GM18861 (cell line): ENCODE measurements at regions not wholly inside any gene's neighbourhood (a gene's known extent, or its start where the extent isn't known, plus 50 kb on each side); places are given as distances from the start of the nearest gene placed in this dataset.

ENCODE experiments used
- ATAC-seq: cut with Tn5 transposase; IDR thresholded peaks from one replicate; pipeline ENCODE4 v1.9.1; 2021; ENCODE audit not compliant: unreplicated experiment

DNA sequence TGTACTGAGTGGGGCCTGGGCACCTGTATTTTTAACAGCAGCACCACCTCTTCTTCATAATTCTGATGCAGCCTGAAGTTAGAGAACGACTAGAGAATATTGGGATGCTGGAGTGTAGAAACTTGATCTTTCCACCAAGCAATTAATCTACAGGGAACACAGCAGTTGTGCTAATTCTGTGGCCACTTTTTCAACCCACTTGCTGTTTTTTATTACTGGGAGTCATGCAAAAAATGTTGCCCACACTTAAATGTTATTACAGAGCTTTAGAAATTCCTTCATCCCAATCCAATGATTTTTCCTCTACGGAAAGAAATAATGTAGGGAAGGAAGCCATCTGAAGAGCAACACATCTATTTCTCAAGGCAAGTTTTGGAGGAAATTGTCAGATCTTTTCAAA, 190.9 kb upstream of the TUT7 start:
- no peak for ATAC-seq

GRCh38 chr9:86541014-86541570, 186.9 kb upstream of the TUT7 start:
- no peak for ATAC-seq

DNA sequence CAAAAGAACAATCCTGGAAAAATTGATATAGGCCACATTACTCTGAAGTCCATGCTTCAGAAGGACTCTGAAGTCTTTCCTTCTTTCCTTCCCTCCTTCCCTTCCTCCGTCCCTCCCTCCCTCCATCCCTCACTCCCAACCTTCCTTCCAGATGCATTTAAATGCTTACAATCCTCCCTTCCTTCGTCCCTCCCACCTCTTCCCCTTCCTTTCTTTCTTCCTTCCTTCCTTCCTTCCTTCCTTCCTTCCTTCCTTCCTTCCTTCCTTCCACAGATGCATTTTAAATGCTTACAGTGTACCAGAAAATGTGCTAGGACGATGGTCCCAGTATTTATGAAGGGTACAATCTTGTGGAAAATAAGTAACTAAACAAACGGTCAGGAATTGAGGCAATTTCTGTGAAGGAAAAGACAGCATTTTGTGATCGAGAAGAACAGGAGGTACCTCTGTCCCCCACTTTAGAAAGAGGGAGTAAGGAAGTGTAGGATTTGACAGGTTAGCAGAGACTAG, 181.3 kb upstream of the TUT7 start:
- no peak for ATAC-seq

DNA sequence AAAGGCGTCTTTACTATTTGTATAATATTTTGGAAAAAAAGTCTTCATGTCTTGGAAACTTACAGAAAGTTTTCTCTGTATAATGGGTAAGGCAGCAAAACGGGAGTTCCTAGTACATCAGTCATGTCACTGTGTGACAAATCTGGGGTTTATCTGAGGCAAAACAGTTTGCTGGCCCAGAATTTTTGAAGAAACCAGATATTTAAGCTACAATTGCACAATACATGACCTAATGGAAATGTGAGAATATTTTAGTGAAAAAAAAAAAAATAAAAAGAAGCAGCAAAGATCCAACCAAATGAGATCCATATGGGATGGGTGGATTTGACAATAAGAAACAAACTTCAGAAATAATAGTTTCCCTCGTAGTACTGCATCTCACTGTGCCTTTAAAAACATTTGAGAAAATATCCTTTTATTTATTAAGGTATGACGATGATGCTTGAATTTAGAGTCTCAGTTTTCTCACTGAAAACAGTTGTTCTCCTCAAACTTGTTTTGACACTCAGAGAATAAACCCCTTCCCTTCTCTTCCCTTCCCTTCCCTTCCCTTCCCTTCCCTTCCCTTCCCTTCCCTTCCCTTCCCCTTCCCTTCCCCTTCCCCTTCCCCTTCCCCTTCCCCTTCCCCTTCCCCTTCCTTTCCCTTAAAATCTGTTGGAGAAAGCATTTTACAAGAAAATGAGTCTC, 180.5 kb upstream of the TUT7 start:
- no peak for ATAC-seq

- no peak for ATAC-seq
These were observed 177.9 kb upstream of the TUT7 start for GRCh38 chr9:86531971-86532640.

DNA sequence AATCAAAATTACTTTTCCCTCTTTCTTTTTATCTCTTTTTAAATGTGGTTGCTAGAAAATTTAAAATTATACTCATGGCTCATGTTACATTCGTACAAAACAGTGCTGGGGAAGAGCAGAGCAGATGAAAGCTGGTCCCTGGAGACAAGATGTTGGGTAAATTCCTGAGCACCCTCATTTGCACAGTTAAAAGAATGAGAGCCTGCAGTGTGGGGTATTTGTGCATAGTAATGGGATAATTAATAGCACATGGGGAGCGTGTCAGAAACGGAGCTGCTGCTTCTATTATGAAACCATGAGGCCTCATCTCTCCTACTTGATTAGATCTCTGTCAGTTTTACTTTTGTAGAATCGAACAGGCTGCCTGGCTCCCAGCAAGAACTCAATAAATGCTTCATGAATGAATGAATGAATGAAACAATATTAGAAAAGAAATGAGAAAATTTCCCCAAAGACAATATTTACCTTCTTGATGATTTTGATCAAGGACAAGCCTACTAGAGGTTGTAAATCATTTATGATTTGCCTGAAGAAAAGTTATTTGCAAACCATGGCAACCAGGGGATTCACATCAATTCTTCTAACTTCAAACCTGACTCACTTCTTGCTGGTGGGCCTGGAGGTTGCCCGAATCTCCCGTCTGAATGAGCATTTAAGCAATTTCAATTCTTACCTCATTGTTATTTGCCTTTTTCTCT, 177.2 kb upstream of the TUT7 start:
- no peak for ATAC-seq

GRCh38 chr9:86529496-86530275, 175.5 kb upstream of the TUT7 start:
- no peak for ATAC-seq

GRCh38 chr9:86526021-86526420, 171.8 kb upstream of the TUT7 start:
- ATAC-seq, result no peak

DNA sequence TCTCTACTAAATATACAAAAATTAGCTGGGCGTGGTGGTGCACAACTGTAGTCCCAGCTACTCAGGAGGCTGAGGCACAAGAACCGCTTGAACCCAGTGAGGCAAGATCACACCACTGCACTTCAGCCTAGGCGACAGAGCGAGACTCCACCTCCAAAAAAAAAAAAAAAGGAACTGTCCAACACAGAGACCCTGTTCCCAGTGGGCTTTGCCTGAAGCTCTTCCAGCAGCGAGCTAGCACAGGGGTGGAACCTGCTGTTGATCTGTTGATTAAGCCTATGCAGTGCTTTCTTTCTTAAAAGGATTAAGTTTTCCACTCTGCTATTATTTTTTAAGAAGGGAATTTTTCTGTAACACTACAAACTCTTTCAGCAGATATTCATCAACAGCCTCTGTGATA, 171.0 kb upstream of the TUT7 start:
- no peak for ATAC-seq

- no peak for ATAC-seq
These were observed 167.8 kb upstream of the TUT7 start for GRCh38 chr9:86521977-86522376.

- no peak for ATAC-seq
These were observed 167.1 kb upstream of the TUT7 start for GRCh38 chr9:86521322-86521721.

DNA sequence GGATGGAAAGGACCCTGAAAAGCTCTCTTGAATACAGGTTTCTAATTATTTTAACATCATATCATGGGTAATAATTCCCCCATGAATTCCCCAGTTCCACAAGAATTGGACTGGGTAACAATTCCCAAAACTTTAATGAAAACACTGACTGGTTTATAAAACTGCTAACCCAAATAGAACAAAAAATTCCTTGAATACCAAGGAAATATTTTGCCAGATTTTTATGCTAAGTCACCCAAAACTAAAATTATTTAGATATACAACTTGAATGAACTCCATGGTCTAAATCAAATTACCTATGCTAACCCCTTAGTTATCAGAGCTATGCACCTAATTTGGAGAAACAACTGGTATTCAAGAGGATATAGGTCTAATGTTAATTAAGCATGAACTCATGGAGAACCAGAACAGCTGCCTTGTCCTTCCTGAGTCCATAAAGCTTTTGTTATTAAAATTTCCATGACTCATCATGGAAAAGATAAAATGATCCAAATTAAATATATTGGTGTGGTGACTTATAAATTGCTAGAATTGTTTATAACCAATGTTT, 164.9 kb upstream of the TUT7 start:
- no peak for ATAC-seq

DNA sequence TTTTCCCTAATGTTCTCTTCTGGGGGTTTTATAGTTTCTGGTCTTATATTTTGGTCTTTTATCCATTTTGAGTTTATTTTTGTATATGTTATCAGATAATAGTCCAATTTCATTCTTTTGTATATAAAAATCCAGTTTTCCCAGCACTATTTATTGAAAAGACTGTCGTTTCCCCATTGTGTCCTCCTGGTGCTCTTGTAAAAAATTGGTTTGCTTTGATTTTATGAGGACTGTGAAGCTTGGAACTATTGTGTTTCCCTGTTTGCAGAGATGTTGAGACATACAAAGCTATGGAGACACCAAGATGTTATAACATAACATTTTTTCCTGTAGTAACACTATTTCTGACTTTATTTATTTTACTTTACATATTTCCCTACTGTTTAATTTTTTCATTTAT, 163.3 kb upstream of the TUT7 start:
- no peak for ATAC-seq

GRCh38 chr9:86516564-86516963, 162.4 kb upstream of the TUT7 start:
- no peak for ATAC-seq

DNA sequence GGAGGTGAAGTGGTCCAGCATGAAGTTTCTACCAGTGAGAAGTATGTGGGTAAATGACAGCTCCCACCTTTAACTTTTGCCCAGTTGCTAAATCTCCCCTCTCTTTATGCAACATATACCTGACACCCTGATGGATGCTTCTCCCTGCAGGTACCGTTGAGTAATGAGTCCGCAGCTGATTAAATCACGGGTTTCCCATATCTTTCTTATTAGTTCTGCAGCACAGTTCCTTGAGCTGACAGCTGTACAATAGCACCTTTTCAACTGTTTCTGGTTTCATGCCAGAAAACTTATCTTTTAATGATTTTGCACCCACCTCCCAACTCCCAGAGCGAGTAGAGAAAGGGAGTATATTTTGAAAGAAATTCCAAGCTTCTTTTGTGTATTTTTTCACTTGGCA, 161.0 kb upstream of the TUT7 start:
- no peak for ATAC-seq

- ATAC-seq, result no peak
These were observed 159.2 kb upstream of the TUT7 start for GRCh38 chr9:86513429-86513828.

GRCh38 chr9:86512929-86513328, 158.7 kb upstream of the TUT7 start:
- ATAC-seq, result no peak

- ATAC-seq, result no peak
These were observed 157.6 kb upstream of the TUT7 start for GRCh38 chr9:86511614-86512360.

GRCh38 chr9:86508208-86508903, 154.1 kb upstream of the TUT7 start:
- peak; percentile 56 for ATAC-seq
